WERI-Rb-1 (cell line): ENCODE measurements at regions not wholly inside any gene's neighbourhood (a gene's known extent, or its start where the extent isn't known, plus 50 kb on each side); places are given as distances from the start of the nearest gene placed in this dataset.
"Not testable (repeated sequence)": the region's sequence is repeated elsewhere in the genome, so short reads cannot be mapped to it uniquely, and the experiment has no call there.

ENCODE experiments used
- DNase-seq: peaks from one replicate; pipeline ENCODE4 v3.0.0-alpha.2; 2020
- H3K27ac ChIP-seq: fragments of 250-450 bp; sonication (Bioruptor Pico); 2 replicates; pipeline ENCODE4 v1.5.1; 2020; ENCODE audit warnings: mild to moderate bottlenecking, moderate library complexity
- H3K27me3 ChIP-seq: fragments of 250-450 bp; sonication (Bioruptor Pico); 2 replicates; pipeline ENCODE4 v1.5.1; 2021; ENCODE audit warnings: mild to moderate bottlenecking, low read depth, moderate library complexity; ENCODE audit not compliant: insufficient read depth, severe bottlenecking
- H3K36me3 ChIP-seq: fragments of 250-450 bp; sonication (Bioruptor Pico); 2 replicates; pipeline ENCODE4 v1.5.1; 2020; ENCODE audit warnings: mild to moderate bottlenecking, moderate library complexity
- H3K4me3 ChIP-seq: 2 replicates; pipeline ENCODE4 v1.5.1; 2011; ENCODE audit warnings: low read depth, mild to moderate bottlenecking, control low read depth, low read length
- H3K9me3 ChIP-seq: fragments of 250-450 bp; sonication (Bioruptor Pico); 2 replicates; pipeline ENCODE4 v1.5.1; 2021; ENCODE audit warnings: mild to moderate bottlenecking, moderate library complexity; ENCODE audit not compliant: severe bottlenecking
- CTCF ChIP-seq: IDR thresholded peaks from 2 replicates; pipeline ENCODE4 v1.5.1; 2011; ENCODE audit warnings: low read depth, mild to moderate bottlenecking, control low read depth, inconsistent platforms, low read length

DNA sequence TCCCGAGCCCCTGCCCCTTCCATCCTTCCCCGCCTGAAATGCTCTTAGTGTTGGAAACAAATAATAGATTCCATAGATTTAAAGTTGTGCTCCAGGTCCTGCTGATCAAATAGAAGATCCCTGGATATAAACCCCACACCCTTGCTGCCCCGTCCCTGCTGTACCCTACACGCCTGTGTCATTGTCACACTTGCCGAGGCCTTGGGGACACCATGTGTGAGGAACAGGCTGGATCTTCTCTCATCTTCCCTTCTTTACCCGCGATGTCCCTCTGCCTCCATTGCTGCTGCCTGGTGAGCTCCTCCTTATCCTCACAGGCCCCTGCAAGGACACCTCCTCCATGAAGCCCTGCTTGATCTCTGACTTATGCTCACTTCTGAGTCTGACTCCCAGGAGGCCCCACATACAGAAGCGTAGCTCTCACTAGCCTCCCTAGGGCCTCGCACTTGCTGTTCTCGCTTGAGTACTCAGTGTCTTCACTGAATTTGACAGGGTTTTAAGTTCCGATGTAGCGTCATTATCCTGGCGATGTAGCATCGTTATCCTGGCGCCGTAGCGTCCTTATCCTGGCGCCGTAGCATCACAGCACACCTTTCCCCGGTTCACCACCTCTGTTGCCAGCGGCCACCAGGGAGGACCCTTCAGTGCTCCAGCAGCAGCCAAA lies 221.9 kb downstream of the NDUFA10 start:
- Histone ChIP-seq H3K9me3 (no peaks in the 10 kb centered on the region), H3K36me3 (no peaks in the 10 kb centered on the region), H3K27me3 (peaks cover 22% of the 10 kb centered on the region), H3K4me3 (no peak overlapping the region), H3K27ac (no peak overlapping the region)
- no peak for TF ChIP-seq CTCF
- DNase-seq, result peak; percentile 1

GRCh38 chr2:239802185-239802649 lies 222.9 kb downstream of the NDUFA10 start:
- no peak for TF ChIP-seq CTCF

DNA sequence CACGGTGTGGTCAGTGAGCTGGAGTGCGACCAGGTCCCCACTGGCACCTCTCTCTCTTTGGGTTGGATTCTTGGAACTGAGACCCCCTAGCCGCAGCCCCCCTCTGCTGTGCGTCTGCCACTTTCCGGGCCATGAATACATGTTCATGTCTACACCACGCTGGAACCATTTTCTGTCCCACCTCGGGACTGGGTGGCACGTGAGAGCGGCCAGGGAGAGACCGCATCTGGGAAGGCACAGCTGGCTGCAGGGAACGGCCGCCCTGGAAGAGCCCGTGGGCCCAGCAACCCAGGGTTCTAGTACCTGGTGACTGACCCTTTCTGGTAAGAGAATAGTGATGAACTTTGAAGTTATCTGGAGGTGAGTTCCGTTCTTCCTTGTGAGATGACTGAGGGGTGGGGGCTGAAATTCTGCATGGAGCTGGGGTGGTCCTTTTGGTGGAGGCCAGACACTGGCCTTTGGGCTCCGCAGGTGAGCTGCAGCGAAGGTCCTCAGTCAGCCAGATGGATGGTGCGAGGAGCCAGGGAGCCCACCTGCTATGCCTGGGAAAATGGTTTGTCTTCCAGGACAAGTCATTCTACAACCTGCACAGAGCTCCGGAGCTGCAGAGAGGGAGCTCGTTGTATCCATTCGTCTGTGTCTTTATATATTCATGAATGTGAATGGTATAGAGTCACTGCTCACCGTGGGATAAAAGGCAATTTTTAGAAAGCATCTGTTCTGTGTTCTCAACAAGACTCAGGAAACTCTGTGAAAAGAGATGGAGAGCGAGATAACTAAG lies 223.5 kb downstream of the NDUFA10 start:
- no peak for TF ChIP-seq CTCF
- no peak overlapping the region for H3K27ac ChIP-seq
- DNase-seq, result peak; percentile 0
- H3K9me3 ChIP-seq, result no peaks in the 10 kb centered on the region
- no peaks in the 10 kb centered on the region for H3K36me3 ChIP-seq
- H3K27me3 ChIP-seq, result peaks cover 20% of the 10 kb centered on the region
- no peak overlapping the region for H3K4me3 ChIP-seq

More at GRCh38 chr2:239802185-239802649, 222.9 kb downstream of the NDUFA10 start:
- DNase-seq, result peak; percentile 1
- Histone ChIP-seq H3K9me3 (no peaks in the 10 kb centered on the region), H3K36me3 (no peaks in the 10 kb centered on the region), H3K27ac (no peak overlapping the region), H3K27me3 (peaks cover 20% of the 10 kb centered on the region), H3K4me3 (no peak overlapping the region)

- Histone ChIP-seq H3K4me3 (no peak overlapping the region), H3K27me3 (peaks cover 20% of the 10 kb centered on the region), H3K27ac (no peak overlapping the region), H3K9me3 (no peaks in the 10 kb centered on the region), H3K36me3 (no peaks in the 10 kb centered on the region)
- no peak for TF ChIP-seq CTCF
- no peak for DNase-seq
Measured at GRCh38 chr2:239800785-239801386, 224.3 kb downstream of the NDUFA10 start.

DNA sequence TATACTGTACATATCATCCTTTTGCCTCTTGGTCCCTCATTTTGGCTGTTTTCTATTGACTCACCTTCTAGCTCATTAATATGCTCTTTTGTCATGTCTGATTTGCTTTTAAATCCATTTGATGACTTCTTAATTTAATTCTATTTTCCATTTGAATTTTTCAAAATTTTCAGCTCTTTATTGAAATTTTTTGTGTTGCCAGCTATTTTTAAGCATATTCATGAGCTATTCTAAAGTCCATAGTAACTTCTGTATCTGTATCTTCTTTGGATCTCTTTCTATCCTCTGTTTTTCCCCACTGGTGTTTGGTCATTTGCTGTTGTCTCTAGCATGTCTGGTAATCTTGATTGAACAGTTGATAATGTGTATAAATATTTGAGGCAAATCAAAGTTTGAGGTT lies 227.8 kb downstream of the NDUFA10 start:
- peaks cover 10% of the 10 kb centered on the region for H3K27me3 ChIP-seq
- DNase-seq, result no peak
- H3K36me3 ChIP-seq, result no peaks in the 10 kb centered on the region
- H3K9me3 ChIP-seq, result no peaks in the 10 kb centered on the region
- no peak overlapping the region for H3K4me3 ChIP-seq
- no peak overlapping the region for H3K27ac ChIP-seq
- TF ChIP-seq CTCF, result no peak

- peaks cover 10% of the 10 kb centered on the region for H3K27me3 ChIP-seq
- not testable (repeated sequence) for H3K9me3 ChIP-seq, H3K27ac ChIP-seq, H3K4me3 ChIP-seq, DNase-seq, H3K36me3 ChIP-seq
Measured at GRCh38 chr2:239795761-239796160, 229.4 kb downstream of the NDUFA10 start.
